Neutrophil (primary cell): ENCODE measurements at regions not wholly inside any gene's neighbourhood (a gene's known extent, or its start where the extent isn't known, plus 50 kb on each side); places are given as distances from the start of the nearest gene placed in this dataset.

Source experiments
- H3K27ac ChIP-seq: fragments of 200-600 bp; sonication (generic); 2 replicates; pipeline ENCODE4 v1.5.1; 2016; ENCODE audit warnings: mild to moderate bottlenecking, moderate library complexity
- H3K27me3 ChIP-seq: fragments of 200-600 bp; sonication (generic); 2 replicates; pipeline ENCODE4 v1.6.0; 2016; ENCODE audit warnings: mild to moderate bottlenecking
- H3K36me3 ChIP-seq: fragments of 200-600 bp; sonication (generic); 2 replicates; pipeline ENCODE4 v1.5.1; 2017
- H3K4me1 ChIP-seq, 2 experiments: fragments of 200-600 bp in 1 of 2; sonication (generic) in 1 of 2; 1 replicate in 1 of 2; 2 replicates in 1 of 2; pipeline versions ENCODE4 v1.5.1 to v1.6.1; 2013 to 2016; ENCODE audit warnings: low read depth in 1 of 2, low read length in 1 of 2, mild to moderate bottlenecking in 1 of 2, moderate library complexity in 1 of 2; ENCODE audit not compliant: control insufficient read depth in 1 of 2, insufficient read depth in 1 of 2
- H3K4me3 ChIP-seq, 2 experiments: fragments of 200-600 bp in 1 of 2; sonication (generic) in 1 of 2; 1 replicate in 1 of 2; 2 replicates in 1 of 2; pipeline ENCODE4 v1.5.1; 2013 to 2016; ENCODE audit warnings: low read depth in 1 of 2, low read length in 1 of 2, mild to moderate bottlenecking in 1 of 2, moderate library complexity in 1 of 2
- H3K9me3 ChIP-seq: fragments of 200-600 bp; sonication (generic); 2 replicates; pipeline ENCODE4 v1.5.1; 2016
- TF ChIP-seq, protein P1 (sequence below): fragments of 200-600 bp; sonication (generic); IDR thresholded peaks from 2 replicates; pipeline ENCODE4 v1.5.1; 2016; ENCODE audit warnings: antibody characterized with exemption

DNA sequence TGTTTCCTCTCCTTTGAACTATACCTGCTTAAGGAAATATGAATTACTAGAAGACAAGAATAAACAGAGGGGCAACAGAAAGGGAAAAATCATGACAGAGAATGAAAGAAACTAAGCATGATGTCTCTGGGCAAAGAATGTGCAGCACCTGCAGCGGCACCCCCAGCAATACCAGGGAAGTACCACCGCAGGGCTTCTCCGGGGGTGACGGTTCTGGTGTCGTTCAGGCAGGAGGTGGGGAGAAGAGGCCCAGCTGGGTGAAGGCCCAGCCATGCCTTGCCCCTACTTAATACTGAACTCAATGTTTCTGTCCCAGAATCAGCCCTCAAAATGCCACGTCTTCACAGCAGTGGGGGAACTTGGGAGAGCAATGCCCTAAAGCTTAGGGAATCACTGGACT is 337.6 kb downstream of the CDC14C start:
- Histone ChIP-seq H3K36me3 (no peaks in the 10 kb centered on the region), H3K9me3 (no peaks in the 10 kb centered on the region), H3K4me1 (no peaks in the 10 kb centered on the region), H3K27ac (no peak overlapping the region), H3K27me3 (no peaks in the 10 kb centered on the region), H3K4me3 (no peak overlapping the region)
- TF ChIP-seq, protein P1, sequence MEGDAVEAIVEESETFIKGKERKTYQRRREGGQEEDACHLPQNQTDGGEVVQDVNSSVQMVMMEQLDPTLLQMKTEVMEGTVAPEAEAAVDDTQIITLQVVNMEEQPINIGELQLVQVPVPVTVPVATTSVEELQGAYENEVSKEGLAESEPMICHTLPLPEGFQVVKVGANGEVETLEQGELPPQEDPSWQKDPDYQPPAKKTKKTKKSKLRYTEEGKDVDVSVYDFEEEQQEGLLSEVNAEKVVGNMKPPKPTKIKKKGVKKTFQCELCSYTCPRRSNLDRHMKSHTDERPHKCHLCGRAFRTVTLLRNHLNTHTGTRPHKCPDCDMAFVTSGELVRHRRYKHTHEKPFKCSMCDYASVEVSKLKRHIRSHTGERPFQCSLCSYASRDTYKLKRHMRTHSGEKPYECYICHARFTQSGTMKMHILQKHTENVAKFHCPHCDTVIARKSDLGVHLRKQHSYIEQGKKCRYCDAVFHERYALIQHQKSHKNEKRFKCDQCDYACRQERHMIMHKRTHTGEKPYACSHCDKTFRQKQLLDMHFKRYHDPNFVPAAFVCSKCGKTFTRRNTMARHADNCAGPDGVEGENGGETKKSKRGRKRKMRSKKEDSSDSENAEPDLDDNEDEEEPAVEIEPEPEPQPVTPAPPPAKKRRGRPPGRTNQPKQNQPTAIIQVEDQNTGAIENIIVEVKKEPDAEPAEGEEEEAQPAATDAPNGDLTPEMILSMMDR, result no peak

GRCh38 chr7:49264530-49264929 is 340.2 kb downstream of the CDC14C start:
- H3K27ac ChIP-seq, result no peak overlapping the region
- no peaks in the 10 kb centered on the region for H3K9me3 ChIP-seq
- H3K27me3 ChIP-seq, result no peaks in the 10 kb centered on the region
- no peaks in the 10 kb centered on the region for H3K36me3 ChIP-seq
- TF ChIP-seq, protein P1, result no peak
- H3K4me3 ChIP-seq, result no peak overlapping the region
- no peaks in the 10 kb centered on the region for H3K4me1 ChIP-seq

DNA sequence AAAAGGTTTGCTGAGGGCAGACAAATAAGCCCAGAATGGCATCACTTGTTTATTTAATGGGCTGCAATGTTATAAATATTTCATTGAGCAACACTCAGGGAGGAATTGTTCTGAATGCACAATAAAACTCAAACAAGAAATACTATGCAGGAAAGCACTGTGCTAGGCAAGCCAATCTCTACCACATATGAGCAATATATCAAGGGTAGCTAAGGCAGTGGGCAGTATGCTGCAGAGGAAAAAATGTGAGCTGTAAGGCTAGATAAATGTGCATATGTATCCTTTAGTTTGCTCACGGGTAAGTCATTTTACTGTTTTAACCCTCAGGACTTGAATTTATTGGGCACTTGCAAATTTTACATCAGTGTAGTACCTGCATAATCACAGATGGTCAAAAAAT is 349.6 kb downstream of the CDC14C start:
- H3K36me3 ChIP-seq, result no peaks in the 10 kb centered on the region
- H3K27ac ChIP-seq, result no peak overlapping the region
- no peaks in the 10 kb centered on the region for H3K4me1 ChIP-seq
- H3K4me3 ChIP-seq, result no peak overlapping the region
- TF ChIP-seq, protein P1, result no peak
- H3K9me3 ChIP-seq, result no peaks in the 10 kb centered on the region
- H3K27me3 ChIP-seq, result no peaks in the 10 kb centered on the region

DNA sequence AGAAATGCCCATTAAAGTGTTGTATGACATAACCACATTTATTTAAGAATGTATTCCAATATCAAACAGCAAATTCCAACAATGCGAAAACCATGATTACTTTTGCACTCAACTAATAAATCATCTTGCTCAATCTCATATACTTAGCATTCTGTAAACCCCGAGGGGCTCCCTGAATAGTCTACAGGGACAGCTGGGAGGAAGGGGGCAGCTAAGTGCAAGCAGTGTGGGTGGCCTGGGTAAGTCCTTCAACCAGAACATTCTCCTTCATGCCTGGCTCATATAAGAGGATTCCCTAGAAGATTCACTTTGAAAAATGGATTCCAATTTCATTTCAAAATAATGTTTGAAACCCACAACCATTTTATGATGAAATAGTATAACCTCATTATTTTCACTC is 355.5 kb downstream of the CDC14C start:
- no peaks in the 10 kb centered on the region for H3K27me3 ChIP-seq
- TF ChIP-seq, protein P1, result no peak
- H3K4me3 ChIP-seq, result no peak overlapping the region
- no peak overlapping the region for H3K27ac ChIP-seq
- no peaks in the 10 kb centered on the region for H3K36me3 ChIP-seq
- no peaks in the 10 kb centered on the region for H3K4me1 ChIP-seq
- H3K9me3 ChIP-seq, result no peaks in the 10 kb centered on the region

- Histone ChIP-seq H3K4me1 (no peaks in the 10 kb centered on the region), H3K36me3 (no peaks in the 10 kb centered on the region), H3K9me3 (no peaks in the 10 kb centered on the region), H3K27me3 (no peaks in the 10 kb centered on the region), H3K27ac (no peak overlapping the region), H3K4me3 (no peak overlapping the region)
- TF ChIP-seq, protein P1, result no peak
Observed at GRCh38 chr7:49287653-49288052, 363.3 kb downstream of the CDC14C start.

GRCh38 chr7:49294611-49295010 is 370.3 kb downstream of the CDC14C start:
- H3K27me3 ChIP-seq, result no peaks in the 10 kb centered on the region
- H3K4me3 ChIP-seq, result no peak overlapping the region
- no peaks in the 10 kb centered on the region for H3K9me3 ChIP-seq
- no peaks in the 10 kb centered on the region for H3K36me3 ChIP-seq
- no peaks in the 10 kb centered on the region for H3K4me1 ChIP-seq
- TF ChIP-seq, protein P1, result no peak
- H3K27ac ChIP-seq, result no peak overlapping the region
